DLD1 (cell line): ENCODE measurements at regions not wholly inside any gene's neighbourhood (a gene's known extent, or its start where the extent isn't known, plus 50 kb on each side); places are given as distances from the start of the nearest gene placed in this dataset.
"Not testable (repeated sequence)": the region's sequence is repeated elsewhere in the genome, so short reads cannot be mapped to it uniquely, and the experiment has no call there.

ENCODE experiments used
- in situ Hi-C: cut with HindIII; loops from 2 replicates; pipeline ENCODE4 v1.10.0; 2017; ENCODE audit warnings: low sequenced_read_pairs

DNA sequence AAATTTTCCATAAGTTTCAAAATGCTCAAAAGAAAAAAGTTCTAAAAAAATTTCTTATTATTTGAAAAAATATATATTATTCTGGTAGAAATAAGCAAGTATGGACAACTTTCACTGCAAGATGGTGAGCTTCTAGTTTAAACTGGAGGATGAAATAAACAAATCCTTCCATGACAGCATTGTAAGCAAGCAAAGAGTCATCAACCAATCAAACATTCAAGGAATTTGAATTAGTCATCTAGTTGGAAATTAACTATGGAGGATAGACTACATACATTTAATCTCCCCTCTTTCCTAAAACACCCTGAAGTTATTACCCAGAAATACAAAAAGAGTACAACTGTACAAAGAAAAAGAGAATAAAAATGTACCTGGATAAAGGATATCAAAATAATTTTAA, 51.0 kb upstream of the IRX5 start:
- in situ Hi-C loops = no loop called here

DNA sequence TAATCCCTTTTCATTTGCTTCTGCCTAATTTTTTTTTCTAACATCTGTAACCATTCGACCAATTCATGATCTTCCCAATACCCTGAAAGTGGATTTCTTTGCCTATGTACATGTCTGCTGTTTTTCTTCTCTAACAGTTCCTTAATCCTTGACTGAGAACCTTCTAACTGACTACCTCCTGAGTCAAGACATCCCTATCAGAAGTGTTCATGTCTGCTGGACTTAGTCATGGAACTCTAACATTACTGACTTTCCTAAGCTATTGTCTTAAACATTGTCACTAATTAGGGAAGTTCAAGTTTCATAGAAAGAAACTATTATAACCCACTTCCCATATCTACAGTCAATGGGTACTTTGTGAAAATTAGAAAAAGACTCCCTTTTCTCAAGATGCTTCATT, 52.4 kb upstream of the IRX5 start:
- in situ Hi-C loops = no loop called here

DNA sequence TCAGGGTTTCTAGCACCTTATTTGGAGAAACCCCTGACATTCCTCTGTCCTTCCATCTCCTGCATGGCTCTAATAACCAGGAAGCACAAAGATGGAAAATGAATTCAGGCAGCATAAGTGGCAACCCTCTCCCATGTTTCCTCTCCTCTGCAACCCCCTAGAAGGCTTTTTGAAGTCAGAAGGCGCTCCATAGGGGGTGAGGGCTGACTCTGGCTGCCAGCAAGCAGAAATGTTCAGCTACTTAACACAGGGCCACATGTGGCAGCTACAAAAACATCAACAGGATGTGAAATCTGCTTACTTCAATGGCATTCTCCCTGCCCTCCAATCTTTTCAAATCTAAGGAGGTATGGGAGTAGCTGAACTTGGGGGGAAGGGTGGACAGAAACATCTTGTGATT, 55.2 kb upstream of the IRX5 start:
- in situ Hi-C loops = no loop called here

DNA sequence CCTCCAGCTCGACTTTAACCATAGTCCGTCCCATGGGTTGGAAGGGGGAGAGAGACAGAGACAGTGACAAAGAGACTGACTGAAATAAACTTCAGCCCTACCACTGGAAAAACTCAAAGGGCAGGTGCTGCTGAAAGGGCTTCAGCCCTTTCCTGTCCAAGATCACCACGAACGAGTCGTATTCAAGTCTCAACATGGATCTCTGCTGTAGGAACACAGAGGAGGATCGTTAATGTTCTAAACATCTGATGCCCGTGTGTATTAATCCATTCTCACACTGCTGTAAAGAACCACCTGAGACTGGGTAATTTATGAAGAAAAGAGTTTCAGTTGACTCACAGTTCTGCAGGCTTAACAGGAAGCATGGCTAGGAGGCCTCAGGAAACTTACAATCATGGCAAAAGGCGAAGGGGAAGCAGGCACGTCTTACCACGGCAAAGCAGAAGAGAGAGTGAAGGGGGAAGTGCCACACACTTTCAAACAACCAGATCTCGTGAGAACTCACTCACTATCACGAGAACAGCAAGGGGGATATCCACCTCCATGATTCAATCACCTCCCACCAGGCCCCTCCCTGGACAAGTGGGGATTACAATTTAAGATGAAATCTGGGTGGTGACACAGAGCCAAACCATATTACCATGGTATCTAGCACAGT, 56.8 kb upstream of the IRX5 start:
- in situ Hi-C loops = not testable (repeated sequence)

DNA sequence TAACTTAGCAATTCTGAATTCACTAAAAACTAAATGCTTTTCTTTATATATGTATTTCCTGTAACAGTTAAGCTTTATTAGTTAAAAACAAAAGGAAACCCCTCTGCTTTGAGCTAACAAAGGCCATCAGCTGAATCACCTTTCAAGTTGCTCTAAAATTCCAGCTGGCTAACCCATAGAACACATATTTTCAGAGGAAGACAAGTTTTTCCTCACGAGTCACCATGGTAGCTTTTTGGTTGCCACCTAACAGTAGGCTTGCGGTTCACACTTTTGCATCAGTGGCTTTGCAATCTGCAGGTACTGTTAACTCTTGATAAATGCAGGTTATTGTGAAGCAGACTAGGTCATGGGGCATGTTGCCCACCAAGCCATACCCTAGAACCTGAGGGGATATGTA, 57.6 kb upstream of the IRX5 start:
- in situ Hi-C loops = no loop called here

DNA sequence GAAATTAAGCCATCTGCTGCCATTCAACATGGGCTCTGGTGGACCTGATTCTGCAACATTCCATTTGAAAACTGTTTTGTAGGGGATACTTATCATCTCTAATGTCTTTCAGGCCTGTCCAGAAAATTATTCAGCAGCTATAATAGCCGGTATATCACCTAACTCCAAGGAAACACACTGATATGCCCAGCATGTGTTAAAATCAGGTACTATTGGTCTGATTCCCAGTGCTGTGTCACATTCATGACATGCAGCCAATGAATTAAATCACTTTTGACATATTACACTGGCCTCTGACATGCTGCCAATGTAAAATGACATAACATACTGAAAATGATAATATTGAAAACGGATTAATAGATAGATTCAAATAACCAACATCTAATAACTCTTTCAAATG, 60.5 kb upstream of the IRX5 start:
- in situ Hi-C loops = no loop called here

DNA sequence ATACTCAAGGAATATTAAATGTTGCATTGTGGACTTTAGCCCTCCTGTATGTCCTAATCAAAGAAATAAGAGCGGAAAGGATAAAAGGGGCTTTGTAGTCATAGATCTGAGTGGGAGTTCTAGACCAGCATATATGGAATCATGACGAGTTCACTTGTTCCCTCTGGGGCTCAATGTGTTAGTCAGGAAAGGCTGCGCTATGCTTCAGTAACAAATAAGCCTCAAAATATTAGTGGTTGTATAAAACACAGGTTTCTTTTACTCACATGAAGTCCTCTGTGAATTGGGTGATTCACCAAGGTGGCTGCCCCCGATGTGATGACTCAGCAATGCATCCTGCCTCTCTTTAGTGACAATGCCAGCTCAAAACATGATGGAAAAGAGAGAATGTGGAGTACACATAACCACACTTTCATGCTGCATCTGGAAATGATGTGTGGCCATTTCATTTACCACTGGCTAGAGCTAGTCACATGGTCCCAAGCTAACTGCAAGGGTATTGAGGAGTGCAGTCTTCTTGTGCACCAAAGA, 63.3 kb upstream of the IRX5 start:
- in situ Hi-C loops = no loop called here

DNA sequence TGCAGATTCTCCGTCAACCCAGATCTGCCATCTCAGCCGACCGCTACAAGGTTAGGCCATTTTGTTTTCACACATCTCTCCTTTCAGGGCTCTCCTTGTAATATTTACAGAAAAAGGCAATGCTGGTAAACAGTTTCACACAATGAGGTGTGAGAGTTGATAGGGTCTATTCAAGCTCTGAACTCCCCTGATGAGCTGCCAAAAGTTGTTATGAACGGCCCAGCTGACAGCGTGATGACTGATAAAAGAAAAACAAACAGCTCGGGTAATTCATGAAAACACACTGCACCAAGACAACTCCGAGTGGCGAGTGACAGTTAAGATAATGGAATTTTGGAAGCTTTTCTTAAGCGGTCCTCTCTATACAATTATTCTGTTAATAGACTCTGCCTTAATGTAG, 68.1 kb upstream of the IRX5 start:
- in situ Hi-C loops = no loop called here

DNA sequence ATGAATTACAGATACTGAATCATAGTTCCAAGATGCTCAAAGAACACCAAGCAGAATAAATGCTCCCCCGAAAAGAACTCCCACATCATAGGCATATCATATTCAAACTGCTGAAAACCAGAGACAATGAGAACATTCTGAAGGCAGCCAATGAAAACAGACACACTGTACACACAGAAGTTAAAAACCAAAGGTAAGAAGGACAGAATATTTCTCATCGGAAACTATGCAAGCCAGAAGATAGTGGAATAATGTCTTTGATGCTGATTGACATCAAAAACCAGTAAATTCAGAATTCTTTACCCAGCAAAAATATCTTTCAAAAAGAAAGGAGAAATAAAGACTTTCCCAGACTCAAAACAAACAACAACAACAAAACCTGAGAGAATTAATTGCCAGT, 73.8 kb upstream of the IRX5 start:
- in situ Hi-C loops = no loop called here

DNA sequence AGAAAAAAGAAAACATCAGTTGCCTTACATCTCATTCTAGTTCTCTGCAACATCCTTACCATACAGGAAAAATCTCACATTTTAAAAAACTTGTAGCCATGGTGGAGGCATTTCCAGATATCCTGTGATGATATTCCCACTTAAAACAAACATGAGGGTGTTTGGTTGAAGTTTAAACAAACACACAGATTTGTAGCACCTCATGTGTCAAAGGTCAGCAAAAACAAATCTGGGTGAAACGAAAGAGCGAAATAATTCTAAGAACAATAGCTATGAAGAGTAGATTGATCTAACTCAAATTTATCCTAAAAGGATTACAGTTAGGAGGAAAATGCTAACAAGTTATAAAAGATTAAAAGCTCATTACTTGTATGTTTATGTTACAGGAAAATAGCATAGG, 83.1 kb upstream of the IRX5 start:
- in situ Hi-C loops = no loop called here

DNA sequence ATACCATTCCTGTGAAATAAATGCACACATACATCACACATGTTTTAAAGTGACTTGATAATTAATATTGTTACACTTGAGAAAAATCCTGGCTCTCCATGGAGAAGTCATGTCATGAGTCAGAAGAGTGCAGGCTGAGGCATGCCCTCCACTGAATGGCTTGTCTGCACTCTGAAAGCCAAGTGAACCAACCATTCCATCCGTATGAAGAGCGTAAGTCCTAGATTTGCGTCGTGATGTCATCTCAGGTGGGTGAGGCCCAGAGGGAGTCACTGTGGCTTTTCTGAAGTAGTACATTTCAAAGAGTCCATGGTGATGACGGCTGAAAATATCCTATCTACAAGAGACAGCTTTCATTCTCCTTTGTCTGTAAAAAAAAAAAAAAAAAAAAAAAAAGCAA, 83.5 kb upstream of the IRX5 start:
- in situ Hi-C loops = no loop called here

DNA sequence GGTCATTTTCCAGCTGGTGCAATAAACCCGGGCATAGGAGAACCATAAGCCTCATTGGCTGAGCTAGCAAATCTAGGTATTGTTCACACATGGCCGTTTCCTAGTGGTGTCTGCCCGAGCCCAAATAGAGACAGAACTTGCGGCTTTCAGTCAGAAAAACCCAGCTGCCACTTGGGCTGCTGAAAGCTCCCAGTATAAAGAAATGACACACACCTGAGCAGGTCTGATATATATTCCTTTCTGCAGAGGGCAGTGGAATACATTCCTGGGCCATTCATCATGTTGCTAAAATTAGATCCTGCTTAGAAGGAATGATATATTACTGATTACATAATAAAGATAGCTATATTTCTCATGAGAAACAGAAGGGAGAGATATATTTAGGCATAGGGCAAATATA, 83.9 kb upstream of the IRX5 start:
- in situ Hi-C loops = no loop called here

DNA sequence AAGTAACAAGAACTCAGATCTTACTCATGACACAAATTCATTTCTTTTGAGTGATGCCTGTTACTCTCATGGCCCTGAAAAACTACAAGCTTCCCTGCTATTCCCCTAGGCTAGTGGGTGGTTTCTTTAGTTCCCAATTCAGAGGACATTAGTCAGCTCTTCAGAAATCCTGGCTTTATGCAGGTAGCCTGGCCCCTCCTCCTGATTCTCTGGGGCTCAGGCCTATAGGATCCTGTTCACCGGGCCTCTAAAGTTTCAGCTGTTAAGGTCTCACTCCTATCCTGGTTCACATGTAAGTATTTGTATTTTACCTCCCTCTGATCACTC, 87.3 kb upstream of the IRX5 start:
- in situ Hi-C loops = no loop called here

DNA sequence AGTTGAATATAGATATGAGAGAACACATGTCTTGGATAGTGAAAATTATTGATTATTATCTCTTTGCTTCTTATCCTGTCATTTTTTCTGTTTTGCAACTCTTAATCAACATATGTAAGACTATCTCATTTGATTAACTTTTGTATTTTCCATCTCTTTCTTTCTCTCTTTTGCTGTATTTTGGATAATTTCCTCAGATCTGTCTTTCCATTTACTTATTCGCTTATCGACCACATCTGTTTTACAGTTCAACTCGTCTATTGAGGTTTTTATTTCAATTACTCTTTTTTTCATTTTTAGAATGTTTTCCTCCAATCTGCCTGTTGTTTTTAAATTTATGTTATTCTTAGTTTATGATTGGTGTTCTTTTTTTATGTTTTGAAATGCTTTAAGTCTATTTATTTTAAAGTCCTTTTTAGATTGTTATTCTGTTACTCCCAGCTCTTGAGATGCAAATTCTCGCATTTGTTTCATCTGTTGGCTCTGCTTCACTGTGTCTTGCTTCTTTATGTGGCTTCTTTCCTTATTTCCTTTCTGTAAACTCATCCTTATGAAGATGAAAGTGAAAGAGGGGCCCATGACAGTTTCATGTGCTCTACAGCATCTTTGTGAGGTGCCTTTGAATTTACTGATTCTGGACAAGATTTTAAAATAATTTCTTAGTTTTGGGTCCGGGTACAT, 87.8 kb upstream of the IRX5 start:
- in situ Hi-C loops = no loop called here

DNA sequence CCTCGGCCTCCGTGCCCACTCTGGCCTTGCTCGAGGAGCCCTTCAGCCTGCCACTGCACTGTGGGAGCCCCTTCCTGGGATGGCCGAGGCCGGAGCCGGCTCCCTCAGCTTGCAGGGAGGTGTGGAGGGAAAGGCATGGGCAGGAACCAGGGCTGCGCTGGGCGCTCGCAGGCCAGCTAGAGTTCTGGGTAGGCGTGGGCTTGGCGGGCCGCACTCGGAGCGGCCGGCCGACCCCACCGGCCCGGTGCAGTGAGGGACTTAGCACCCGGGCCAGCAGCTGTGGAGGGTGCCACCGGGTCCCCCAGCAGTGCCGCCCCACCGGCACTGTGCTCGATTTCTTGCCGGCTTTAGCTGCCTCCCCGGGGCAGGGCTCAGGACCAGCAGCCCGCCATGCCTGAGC, 101.0 kb upstream of the IRX5 start:
- in situ Hi-C loops = no loop called here

DNA sequence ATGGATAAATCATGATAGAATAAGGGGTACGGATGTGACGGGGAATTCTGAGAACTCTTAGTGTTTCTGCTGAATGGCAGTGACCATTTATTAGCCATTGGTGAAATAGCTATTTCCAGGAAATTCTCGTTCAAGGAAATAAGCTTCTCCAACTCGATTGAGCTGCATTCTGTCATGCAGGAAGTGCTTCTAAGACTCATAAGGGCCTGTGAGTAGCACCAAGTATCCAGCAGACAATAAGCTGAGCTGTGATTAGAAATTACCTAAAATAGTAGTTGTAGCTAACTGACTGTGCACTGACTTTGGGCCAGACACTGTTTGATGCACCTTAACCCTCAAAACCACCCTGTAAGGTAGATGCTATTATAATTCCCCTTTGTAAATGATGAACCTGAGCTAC, 107.8 kb upstream of the IRX5 start:
- in situ Hi-C loops = no loop called here

DNA sequence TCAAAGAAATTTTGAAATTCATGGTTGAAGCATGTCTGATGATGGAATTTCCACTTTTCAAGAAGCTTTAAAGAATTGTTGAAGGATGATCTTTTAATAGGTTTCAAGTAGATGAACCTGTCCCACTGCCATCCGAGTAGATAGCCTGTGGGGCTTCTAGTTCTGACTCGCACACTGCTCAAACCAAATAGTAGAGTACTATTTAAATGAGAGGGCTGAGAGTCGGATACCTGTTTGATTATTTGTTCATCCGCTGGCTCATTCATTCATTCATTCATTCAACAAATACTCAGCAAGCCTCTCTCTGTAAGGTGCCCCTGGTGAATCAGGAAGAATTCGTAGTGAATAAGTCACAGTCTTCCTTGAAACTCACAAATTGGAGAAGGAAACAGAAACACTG, 108.2 kb upstream of the IRX5 start:
- in situ Hi-C loops = no loop called here

DNA sequence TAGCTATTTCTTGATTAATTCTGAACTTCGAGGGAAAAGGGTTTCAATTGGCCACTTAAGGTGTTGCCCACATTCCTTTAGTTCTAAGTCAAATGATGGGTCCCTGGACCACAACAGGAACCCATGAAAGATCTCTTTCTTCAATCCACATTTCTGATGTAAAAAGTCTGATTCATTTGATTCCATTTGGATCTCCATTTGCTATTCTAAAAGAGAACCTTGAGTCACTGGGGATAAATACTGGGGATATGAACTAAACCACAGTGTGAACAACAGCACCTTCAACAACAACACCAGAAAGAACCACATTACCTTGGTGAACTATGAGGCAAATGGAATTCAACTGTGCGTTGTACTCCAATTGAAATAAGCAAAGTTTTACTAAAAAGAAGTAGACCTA, 108.9 kb upstream of the IRX5 start:
- in situ Hi-C loops = no loop called here

DNA sequence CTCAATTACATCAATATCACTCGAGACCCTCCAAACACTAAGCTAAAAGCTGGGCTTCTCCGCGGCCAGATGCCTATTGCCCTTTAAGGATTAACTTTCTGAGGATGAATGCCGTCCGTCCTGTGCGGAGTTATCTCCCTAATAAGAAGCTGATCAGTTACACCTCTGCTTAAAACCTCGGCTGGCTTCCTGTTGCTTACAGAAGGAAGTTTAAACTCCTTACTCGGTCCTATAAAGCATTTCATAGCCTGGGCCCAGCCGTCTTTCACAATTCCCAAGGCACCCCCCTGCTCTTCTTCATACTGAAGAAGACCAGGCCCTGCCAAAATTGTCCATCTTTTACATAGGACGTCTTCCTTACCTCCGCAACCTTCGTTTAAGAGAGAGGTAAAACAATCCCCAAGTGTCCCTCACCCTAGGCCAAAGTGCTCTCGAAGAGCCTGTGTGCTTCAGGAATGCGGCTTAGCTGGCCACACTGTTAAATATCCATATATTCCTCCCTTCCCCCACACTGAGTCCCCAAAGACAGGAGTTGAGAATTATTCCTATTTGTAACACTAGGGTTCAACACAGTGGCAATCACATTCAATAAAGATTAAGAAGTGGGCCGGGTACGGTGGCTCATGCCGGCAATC, 112.6 kb upstream of the IRX5 start:
- in situ Hi-C loops = no loop called here

DNA sequence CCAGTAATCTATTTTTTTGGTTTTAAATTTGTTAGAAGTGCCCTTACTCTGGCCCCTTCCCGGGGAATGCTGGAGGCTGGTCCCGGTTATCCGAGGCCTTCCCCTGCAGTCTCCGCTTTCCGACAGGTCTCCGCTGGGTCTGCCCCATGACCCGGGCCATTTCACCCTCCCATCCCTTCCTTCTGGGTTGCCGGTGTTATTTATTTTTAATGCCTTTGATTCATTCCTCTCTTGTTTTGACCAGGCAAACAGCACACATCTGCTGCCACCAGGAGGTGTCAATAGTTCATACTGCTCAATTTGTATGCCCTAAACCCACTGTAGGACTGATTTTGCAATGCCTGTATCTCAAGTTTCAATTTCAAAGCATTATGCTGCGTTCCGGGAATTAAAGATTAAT, 113.2 kb upstream of the IRX5 start:
- in situ Hi-C loops = no loop called here

DNA sequence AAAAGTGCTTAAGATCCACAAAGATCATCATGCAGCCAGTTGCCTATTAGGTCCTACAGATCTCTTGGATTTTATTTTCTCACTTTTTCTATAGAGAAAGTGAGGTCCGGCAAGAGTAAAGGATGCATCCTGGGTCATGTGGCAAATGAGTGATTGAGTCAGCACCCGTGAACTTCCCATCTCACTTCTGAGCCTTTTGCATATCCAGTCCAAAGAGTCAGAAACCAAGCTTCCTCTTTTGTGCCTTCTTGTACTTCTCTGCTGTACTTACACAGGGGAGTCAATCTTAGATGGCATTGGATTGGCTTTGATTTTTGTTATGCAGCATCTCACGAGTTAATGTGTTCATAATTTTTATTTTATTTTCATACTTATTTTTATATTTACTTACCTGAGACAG, 114.2 kb upstream of the IRX5 start:
- in situ Hi-C loops = no loop called here

DNA sequence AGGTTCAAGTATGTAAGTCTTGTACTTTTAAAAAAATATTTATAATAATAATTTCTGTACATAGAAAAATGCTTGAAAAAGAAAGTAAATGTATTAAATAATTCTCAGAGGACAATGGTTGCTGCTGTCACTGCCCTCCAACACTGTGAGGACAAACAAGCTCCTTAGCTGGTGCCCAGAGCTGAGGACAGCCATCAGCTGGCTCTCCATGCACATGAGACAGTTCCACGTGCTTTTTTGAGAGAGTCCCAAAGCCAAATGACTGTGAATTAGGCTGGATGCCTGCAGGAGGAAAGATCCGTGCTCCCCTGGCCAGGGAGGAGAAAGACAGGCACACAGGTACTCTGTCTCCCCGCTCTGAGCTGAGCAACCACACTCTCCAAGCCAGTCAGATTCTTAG, 115.5 kb upstream of the IRX5 start:
- in situ Hi-C loops = no loop called here

DNA sequence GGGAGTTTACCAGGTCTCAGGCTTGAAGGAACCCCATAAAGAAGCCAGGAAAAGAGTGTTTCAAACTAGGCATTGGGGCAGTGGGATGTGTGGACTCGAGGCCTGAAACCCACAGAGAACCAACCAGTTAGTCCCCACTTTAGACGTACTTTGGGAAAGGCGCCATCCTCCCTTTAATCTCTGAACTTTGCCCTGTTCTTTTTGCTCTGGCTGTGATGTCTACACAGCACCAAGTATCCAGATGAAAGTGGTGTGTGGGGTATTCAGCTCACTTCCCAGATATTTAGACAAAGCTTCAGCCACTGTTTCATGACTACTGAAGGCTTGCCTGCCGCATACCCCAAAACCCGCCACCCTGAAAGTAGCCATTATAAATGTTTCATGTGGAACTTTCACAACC, 116.9 kb upstream of the IRX5 start:
- in situ Hi-C loops = no loop called here
